ENCODE measurements at regions not wholly inside any gene's neighbourhood (a gene's known extent, or its start where the extent isn't known, plus 50 kb on each side); places are given as distances from the start of the nearest gene placed in this dataset.

DNA sequence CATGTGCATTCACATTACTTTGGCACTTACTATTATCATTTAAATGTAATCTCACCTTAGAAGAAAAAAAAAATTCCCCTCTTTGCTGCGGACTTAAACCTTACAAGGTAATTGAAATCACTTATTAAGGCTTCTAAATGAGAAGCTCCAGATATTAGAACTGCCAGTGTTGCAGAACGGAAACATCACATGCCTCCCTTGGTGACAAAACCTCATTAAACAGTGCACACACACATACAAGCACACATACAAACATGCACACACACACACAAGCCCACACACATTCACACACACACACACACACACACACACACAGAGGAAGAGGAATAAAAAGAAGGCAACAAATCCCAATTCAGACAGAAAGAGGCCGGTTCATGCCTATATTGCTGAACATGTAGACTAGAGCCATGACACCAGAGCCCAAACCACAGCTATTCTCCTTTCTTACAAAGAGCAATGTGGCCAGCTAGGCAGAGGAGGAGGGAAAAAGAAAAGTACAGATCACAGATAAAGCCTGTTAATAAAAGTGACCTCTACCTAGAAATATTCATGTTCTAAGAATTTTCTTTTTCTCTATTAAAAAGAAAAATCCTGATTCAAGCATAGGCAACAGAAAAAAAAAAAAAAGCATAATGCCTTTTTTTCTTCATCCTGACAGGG, 405.2 kb upstream of the FLRT2 start:
- DNase-seq (ENCODE audit: insufficient read length, low spot score), result no peak
- no peak for FAIRE-seq
- TF ChIP-seq CTCF (IDR thresholded peaks at IDR 0.05; ENCODE audit: insufficient read depth, missing control alignments), result no peak

DNA sequence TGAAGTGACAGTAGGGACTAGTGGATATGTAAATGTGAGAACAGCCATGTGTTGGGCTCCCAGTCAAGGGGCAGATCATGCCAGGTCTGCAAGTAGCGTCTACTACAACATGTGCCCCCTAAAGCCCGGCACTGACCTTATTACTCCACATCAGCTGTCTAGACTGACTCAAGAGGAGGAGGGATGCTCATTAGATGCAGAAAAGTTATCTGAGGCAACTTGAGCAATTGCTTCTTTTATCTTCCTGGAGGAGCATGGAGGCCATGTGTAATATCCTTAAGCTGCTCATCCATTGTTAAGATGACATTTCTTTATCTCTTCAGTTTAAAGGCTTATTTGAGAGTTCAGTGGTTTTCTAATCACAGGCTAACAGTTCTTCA, 404.7 kb upstream of the FLRT2 start:
- FAIRE-seq (peak; percentile 79), DNase-seq (ENCODE audit: insufficient read length, low spot score) (no peak)
- TF ChIP-seq CTCF (IDR thresholded peaks at IDR 0.05; ENCODE audit: insufficient read depth, missing control alignments), result no peak

DNA sequence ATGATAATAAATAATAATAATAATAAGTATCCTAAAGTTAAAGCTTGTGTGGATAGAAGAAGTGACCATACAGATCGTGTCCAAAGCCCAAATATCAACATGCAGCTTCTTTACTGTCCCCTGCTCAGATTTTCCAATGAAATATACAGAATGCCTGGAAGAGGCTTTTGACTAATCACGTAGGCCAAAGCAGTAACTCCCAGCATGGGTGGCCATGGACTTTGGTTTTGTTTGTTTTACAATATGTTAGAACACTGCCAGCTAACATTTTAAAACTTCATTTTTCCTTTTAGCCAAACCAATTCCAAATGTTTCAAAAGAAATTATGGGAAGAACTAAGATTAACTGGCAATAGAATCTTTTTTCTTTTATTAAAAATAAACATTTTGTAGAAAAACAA, 400.0 kb upstream of the FLRT2 start:
- FAIRE-seq (no peak), DNase-seq (ENCODE audit: insufficient read length, low spot score) (no peak)
- TF ChIP-seq CTCF (IDR thresholded peaks at IDR 0.05; ENCODE audit: insufficient read depth, missing control alignments), result no peak

DNA sequence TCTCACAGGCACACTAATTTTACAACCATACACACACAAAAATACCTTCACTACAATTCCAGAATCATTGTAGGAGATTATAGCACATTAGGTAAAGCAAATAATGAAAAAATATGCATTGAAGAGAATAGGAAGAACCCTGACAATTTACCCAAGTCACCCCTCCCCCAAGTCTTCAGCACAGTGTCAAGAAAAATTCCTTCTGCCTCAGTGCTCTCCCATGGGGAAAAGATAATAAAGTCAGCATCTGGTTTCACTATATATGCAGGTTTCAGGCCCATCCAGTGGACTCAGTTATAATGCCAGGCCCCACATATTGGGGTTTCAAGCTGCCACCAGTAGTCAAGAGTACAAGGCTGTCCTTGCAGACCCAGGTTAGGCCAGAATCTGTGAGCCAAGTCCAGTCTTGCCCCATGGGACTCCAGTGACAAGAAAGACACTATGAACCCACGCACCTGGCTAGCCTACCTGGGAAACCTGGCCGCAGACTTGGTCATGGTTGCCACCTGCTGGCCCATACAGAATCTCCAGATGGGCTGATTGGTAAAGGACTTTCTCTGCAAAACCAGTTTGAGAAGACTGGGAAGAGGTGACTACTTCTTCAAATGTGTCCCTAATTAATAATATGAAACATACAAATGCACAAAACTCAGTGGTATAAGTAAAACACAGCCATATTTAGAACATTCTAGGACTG, 398.6 kb upstream of the FLRT2 start:
- TF ChIP-seq CTCF (IDR thresholded peaks at IDR 0.05; ENCODE audit: insufficient read depth, missing control alignments), result no peak
- no peak for FAIRE-seq
- DNase-seq (ENCODE audit: insufficient read length, low spot score), result no peak

DNA sequence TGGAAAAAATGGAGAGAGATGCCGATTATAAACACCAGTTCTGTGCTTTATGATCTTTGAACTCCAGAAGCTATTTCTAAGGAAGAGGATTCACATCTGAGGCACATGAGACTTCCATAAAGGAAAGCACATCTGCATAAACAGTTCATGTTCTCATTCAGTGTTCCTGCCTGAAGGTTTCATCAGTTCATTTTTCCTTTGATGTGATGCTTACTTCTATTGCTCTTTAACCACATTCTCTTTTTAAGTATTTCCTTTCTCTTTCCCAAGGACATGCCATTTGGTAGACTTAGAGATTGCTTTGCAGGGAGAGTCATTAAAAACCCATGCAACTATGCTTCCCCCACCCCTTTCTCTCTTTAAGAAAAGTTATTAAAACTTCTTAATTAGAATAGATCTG, 387.0 kb upstream of the FLRT2 start:
- DNase-seq (ENCODE audit: insufficient read length, low spot score) (no peak), FAIRE-seq (no peak)
- no peak for TF ChIP-seq CTCF (IDR thresholded peaks at IDR 0.05; ENCODE audit: insufficient read depth, missing control alignments)

GRCh38 chr14:85146779-85147178, 383.2 kb upstream of the FLRT2 start:
- no peak for DNase-seq (ENCODE audit: insufficient read length, low spot score)
- FAIRE-seq, result no peak
- no peak for TF ChIP-seq CTCF (IDR thresholded peaks at IDR 0.05; ENCODE audit: insufficient read depth, missing control alignments)

GRCh38 chr14:85150166-85150565, 379.8 kb upstream of the FLRT2 start:
- no peak for TF ChIP-seq CTCF (IDR thresholded peaks at IDR 0.05; ENCODE audit: insufficient read depth, missing control alignments)
- DNase-seq (ENCODE audit: insufficient read length, low spot score), result no peak
- no peak for FAIRE-seq
